Ascending aorta (tissue), 2 donors: ENCODE measurements at regions not wholly inside any gene's neighbourhood (a gene's known extent, or its start where the extent isn't known, plus 50 kb on each side); places are given as distances from the start of the nearest gene placed in this dataset.

Source experiments
- DNase-seq, 2 donors: peaks; one replicate each; pipeline ENCODE4 v3.0.0-alpha.2; 2019; ENCODE audit warnings: low spot score in 2 of 2
- H3K27ac ChIP-seq, 2 donors: fragments of 200-600 bp; sonication (generic); one replicate each; pipeline ENCODE4 v1.5.1; 2016 to 2017; ENCODE audit warnings: mild to moderate bottlenecking in 1 of 2
- H3K27me3 ChIP-seq: fragments of 200-600 bp; sonication (generic); one replicate; pipeline ENCODE4 v1.5.1; 2017
- H3K36me3 ChIP-seq, 2 donors: fragments of 200-600 bp; sonication (generic); one replicate each; pipeline ENCODE4 v1.5.1; 2016
- H3K4me1 ChIP-seq, 2 donors: fragments of 200-600 bp; sonication (generic); one replicate each; pipeline ENCODE4 v1.5.1; 2016 to 2017; ENCODE audit warnings: mild to moderate bottlenecking in 1 of 2
- H3K4me3 ChIP-seq, 2 donors: fragments of 200-600 bp; sonication (generic); one replicate each; pipeline ENCODE4 v1.5.1; 2016 to 2017; ENCODE audit warnings: mild to moderate bottlenecking in 1 of 2
- H3K9me3 ChIP-seq, 2 donors: fragments of 200-600 bp; sonication (generic); one replicate each; pipeline ENCODE4 v1.5.1; 2016
- intact Hi-C: fragments of 100-400 bp; cut with DNase I; formaldehyde crosslinking; loops from one replicate; pipeline ENCODE4 v1.15.1; 2023
- TF ChIP-seq, protein P1 (sequence below), 3 experiments: fragments of 200-600 bp in 2 of 3; fragments of 450-650 bp in 1 of 3; sonication (generic) in 2 of 3; IDR thresholded peaks; one replicate each; pipeline ENCODE4 v1.5.1; 2016 to 2019; ENCODE audit warnings: antibody characterized with exemption in 3 of 3, mild to moderate bottlenecking in 1 of 3, moderate library complexity in 1 of 3

GRCh38 chr12:128204711-128205110 is 62.3 kb upstream of the TMEM132C start:
- Histone ChIP-seq H3K4me3 (no peak overlapping the region), H3K4me1 (no peaks in the 10 kb centered on the region), H3K27ac (no peak overlapping the region), H3K9me3 (no peaks in the 10 kb centered on the region), H3K36me3 (no peaks in the 10 kb centered on the region), H3K27me3 (no peaks in the 10 kb centered on the region)
- DNase-seq: no peak
- intact Hi-C loops: no loop called here
- TF ChIP-seq, protein P1, sequence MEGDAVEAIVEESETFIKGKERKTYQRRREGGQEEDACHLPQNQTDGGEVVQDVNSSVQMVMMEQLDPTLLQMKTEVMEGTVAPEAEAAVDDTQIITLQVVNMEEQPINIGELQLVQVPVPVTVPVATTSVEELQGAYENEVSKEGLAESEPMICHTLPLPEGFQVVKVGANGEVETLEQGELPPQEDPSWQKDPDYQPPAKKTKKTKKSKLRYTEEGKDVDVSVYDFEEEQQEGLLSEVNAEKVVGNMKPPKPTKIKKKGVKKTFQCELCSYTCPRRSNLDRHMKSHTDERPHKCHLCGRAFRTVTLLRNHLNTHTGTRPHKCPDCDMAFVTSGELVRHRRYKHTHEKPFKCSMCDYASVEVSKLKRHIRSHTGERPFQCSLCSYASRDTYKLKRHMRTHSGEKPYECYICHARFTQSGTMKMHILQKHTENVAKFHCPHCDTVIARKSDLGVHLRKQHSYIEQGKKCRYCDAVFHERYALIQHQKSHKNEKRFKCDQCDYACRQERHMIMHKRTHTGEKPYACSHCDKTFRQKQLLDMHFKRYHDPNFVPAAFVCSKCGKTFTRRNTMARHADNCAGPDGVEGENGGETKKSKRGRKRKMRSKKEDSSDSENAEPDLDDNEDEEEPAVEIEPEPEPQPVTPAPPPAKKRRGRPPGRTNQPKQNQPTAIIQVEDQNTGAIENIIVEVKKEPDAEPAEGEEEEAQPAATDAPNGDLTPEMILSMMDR (IDR thresholded peaks at IDR 0.05): no peak

GRCh38 chr12:128205145-128205544 is 61.8 kb upstream of the TMEM132C start:
- H3K4me3 ChIP-seq: no peak overlapping the region
- H3K27me3 ChIP-seq: no peaks in the 10 kb centered on the region
- no peaks in the 10 kb centered on the region for H3K4me1 ChIP-seq
- no peak overlapping the region for H3K27ac ChIP-seq
- TF ChIP-seq, protein P1 (IDR thresholded peaks at IDR 0.05): no peak
- H3K36me3 ChIP-seq: no peaks in the 10 kb centered on the region
- no peak for DNase-seq
- H3K9me3 ChIP-seq: no peaks in the 10 kb centered on the region
- intact Hi-C loops: no loop called here

DNA sequence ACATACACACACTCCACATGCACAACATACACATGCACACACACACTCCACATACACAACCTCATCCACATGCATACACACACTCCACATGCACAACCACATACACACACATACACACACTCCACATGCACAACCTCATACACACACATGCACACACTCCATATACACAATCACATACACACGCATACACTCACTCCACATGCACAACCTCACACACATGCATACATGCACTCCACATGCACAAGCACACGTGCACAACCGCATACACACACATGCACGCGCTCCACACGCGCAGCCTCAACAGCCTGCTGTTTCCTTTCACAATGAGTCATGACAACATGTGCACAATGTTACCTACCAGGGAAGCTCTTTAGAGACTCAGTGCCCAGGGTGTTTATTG is 61.2 kb upstream of the TMEM132C start:
- TF ChIP-seq, protein P1 (IDR thresholded peaks at IDR 0.05): no peak
- Histone ChIP-seq H3K36me3 (no peaks in the 10 kb centered on the region), H3K4me3 (no peak overlapping the region), H3K27ac (no peak overlapping the region), H3K9me3 (no peaks in the 10 kb centered on the region), H3K27me3 (no peaks in the 10 kb centered on the region), H3K4me1 (no peaks in the 10 kb centered on the region)
- DNase-seq: no peak
- intact Hi-C loops: no loop called here
